ENCODE measurements at regions not wholly inside any gene's neighbourhood (a gene's known extent, or its start where the extent isn't known, plus 50 kb on each side); places are given as distances from the start of the nearest gene placed in this dataset.
A peak's percentile ranks its signal among the peaks of the same experiment; 100 is the strongest.

DNA sequence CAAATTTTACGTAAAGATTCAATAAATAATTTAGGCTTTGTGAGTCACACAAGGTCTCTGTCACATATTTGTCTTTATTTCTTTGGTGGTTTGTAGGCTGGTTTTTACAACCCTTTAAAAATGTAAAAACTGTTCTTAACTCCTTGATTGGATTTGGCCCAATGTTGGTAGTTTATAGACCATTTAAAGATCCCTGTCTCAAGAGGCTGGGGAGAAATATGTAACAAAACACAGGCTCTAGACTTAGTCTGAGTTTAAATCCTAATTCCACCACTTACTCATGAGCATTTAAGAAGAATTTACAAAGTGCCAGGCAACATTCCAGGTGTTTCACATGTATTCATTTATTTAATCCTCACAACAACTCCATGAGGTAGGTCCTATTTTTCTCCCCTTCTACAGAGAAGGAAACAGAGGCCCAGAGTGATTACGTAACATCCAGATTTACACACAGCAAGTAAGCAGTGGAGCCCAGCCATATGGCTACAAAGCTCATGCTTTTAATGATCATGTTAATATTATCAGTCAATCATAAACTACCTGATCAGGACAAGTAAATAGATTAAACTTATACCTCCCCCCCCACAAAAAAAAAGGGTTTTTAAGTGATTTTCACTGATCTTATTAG lies 416.6 kb upstream of the ACVR2A start:
- no peak for DNase-seq (ENCODE audit: low spot score)
- H3K27me3 Mint-ChIP-seq (ENCODE audit: low read depth) = no peaks in the 10 kb centered on the region
- H3K27ac Mint-ChIP-seq (ENCODE audit: unreplicated experiment) = no peak overlapping the region
- H3K36me3 Mint-ChIP-seq (ENCODE audit: low read depth) = no peaks in the 10 kb centered on the region
- TF ChIP-seq CTCF (IDR thresholded peaks at IDR 0.05) = no peak
- no peaks in the 10 kb centered on the region for H3K9me3 Mint-ChIP-seq (ENCODE audit: low read depth)
- peaks cover 6% of the 10 kb centered on the region for H3K4me1 Mint-ChIP-seq (ENCODE audit: low read depth)
- no peak overlapping the region for H3K4me3 Mint-ChIP-seq (ENCODE audit: unreplicated experiment)

GRCh38 chr2:147425437-147426029 lies 419.3 kb upstream of the ACVR2A start:
- Mint-ChIP-seq H3K4me1 (ENCODE audit: low read depth) (peaks cover 6% of the 10 kb centered on the region), H3K27ac (ENCODE audit: unreplicated experiment) (no peak overlapping the region), H3K27me3 (ENCODE audit: low read depth) (no peaks in the 10 kb centered on the region), H3K4me3 (ENCODE audit: unreplicated experiment) (no peak overlapping the region), H3K9me3 (ENCODE audit: low read depth) (no peaks in the 10 kb centered on the region), H3K36me3 (ENCODE audit: low read depth) (no peaks in the 10 kb centered on the region)
- DNase-seq (ENCODE audit: low spot score) = no peak
- TF ChIP-seq CTCF (IDR thresholded peaks at IDR 0.05) = no peak

DNA sequence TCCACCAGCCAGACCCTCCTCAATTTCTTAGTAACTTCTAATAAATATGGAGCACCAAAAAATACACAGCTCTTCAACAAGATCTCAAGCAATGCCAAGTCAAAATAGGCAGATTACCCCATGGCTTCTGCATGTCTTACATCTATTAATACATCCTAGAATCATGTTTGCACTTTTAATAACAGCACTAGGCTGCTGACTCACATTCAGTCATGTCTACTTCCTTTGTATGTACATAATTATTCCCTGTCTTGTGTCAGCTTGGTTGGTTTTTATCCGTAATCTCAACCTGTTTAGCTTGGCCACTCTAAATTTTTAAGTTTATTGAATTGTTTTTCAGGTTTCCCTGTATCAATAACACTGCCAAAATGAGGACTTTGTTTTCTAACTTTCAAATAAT lies 420.1 kb upstream of the ACVR2A start:
- Mint-ChIP-seq H3K9me3 (ENCODE audit: low read depth) (no peaks in the 10 kb centered on the region), H3K4me3 (ENCODE audit: unreplicated experiment) (no peak overlapping the region), H3K27ac (ENCODE audit: unreplicated experiment) (peak overlapping the region; percentile 3), H3K36me3 (ENCODE audit: low read depth) (no peaks in the 10 kb centered on the region), H3K27me3 (ENCODE audit: low read depth) (no peaks in the 10 kb centered on the region), H3K4me1 (ENCODE audit: low read depth) (peaks cover 6% of the 10 kb centered on the region)
- no peak for TF ChIP-seq CTCF (IDR thresholded peaks at IDR 0.05)
- DNase-seq (ENCODE audit: low spot score) = no peak

- no peak for DNase-seq (ENCODE audit: low spot score)
- Mint-ChIP-seq H3K4me1 (ENCODE audit: low read depth) (peaks cover 6% of the 10 kb centered on the region), H3K27ac (ENCODE audit: unreplicated experiment) (no peak overlapping the region), H3K4me3 (ENCODE audit: unreplicated experiment) (no peak overlapping the region), H3K9me3 (ENCODE audit: low read depth) (no peaks in the 10 kb centered on the region), H3K27me3 (ENCODE audit: low read depth) (no peaks in the 10 kb centered on the region), H3K36me3 (ENCODE audit: low read depth) (no peaks in the 10 kb centered on the region)
- no peak for TF ChIP-seq CTCF (IDR thresholded peaks at IDR 0.05)
These were observed 423.7 kb upstream of the ACVR2A start for GRCh38 chr2:147420947-147421675.

- peaks cover 6% of the 10 kb centered on the region for H3K4me1 Mint-ChIP-seq (ENCODE audit: low read depth)
- H3K4me3 Mint-ChIP-seq (ENCODE audit: unreplicated experiment) = no peak overlapping the region
- H3K27me3 Mint-ChIP-seq (ENCODE audit: low read depth) = no peaks in the 10 kb centered on the region
- no peak for TF ChIP-seq CTCF (IDR thresholded peaks at IDR 0.05)
- no peaks in the 10 kb centered on the region for H3K36me3 Mint-ChIP-seq (ENCODE audit: low read depth)
- no peaks in the 10 kb centered on the region for H3K9me3 Mint-ChIP-seq (ENCODE audit: low read depth)
- no peak for DNase-seq (ENCODE audit: low spot score)
- H3K27ac Mint-ChIP-seq (ENCODE audit: unreplicated experiment) = no peak overlapping the region
These were observed 424.3 kb upstream of the ACVR2A start for GRCh38 chr2:147420517-147420916.
